HCT116 (cell line): ENCODE measurements at regions not wholly inside any gene's neighbourhood (a gene's known extent, or its start where the extent isn't known, plus 50 kb on each side); places are given as distances from the start of the nearest gene placed in this dataset.

Experiments used
- ATAC-seq: fragments of 200-7000 bp; cut with Tn5 transposase; 2 replicates; pipeline ENCODE4 v1.9.1; 2020; ENCODE audit warnings: mild to moderate bottlenecking, moderate library complexity
- BruUV-seq: library from RNA; stranded (reverse); fragments of 400-500 nt; replicated peaks from 2 replicates; lab custom pipeline; 2021; lab: Mats Ljungman, UMichigan
- CTCF ChIA-PET: fragments of 300-600 bp; sonication (Branson Sonifier 250); formaldehyde crosslinking; loops from one replicate; lab custom pipeline; 2021; ENCODE audit warnings: antibody characterized with exemption; lab: Charles Lee
- POLR2A ChIA-PET: fragments of 300-600, 350-600 bp; sonication (Branson Sonifier 250); formaldehyde crosslinking; loops from one replicate; lab custom pipeline; 2021; ENCODE audit warnings: antibody characterized with exemption; lab: Charles Lee
- RAD21 ChIA-PET, 2 experiments: fragments of 300-600 bp; sonication (Branson Sonifier 250); formaldehyde crosslinking; loops; one replicate each; lab custom pipeline; 2023; ENCODE audit warnings: low total read pairs in 2 of 2; ENCODE audit not compliant: uncharacterized antibody in 2 of 2, unreplicated experiment in 2 of 2, low non-redundant PET in 1 of 2; lab: Charles Lee
- DNase-seq: peaks from one replicate; pipeline ENCODE4 v3.0.0-alpha.2; 2010; ENCODE audit warnings: low read depth, low spot score
- H2AFZ ChIP-seq: fragments of 200-600 bp; shearing (Covaris generic), sonication (generic); 2 replicates; pipeline ENCODE4 v1.6.1; 2017; ENCODE audit warnings: low read depth, mixed run types, mixed read lengths, antibody characterized with exemption, low read length; ENCODE audit not compliant: poor library complexity, severe bottlenecking
- H3K27ac ChIP-seq: 2 replicates; pipeline ENCODE4 v1.5.1; 2012; ENCODE audit warnings: low read depth, low read length
- H3K27me3 ChIP-seq: fragments of 200-600 bp; sonication (generic); 2 replicates; pipeline ENCODE4 v1.6.1; 2016; ENCODE audit warnings: mixed run types, low read length, mixed read lengths; ENCODE audit not compliant: insufficient read depth
- H3K36me3 ChIP-seq, 2 experiments: fragments of 200-500 bp in 1 of 2; fragments of 200-600 bp in 1 of 2; sonication (Bioruptor generic) in 1 of 2; sonication (generic) in 1 of 2; 2 replicates each; pipeline versions ENCODE4 v1.5.1 to v1.6.1; 2014 to 2016; ENCODE audit warnings: low read length in 2 of 2, inconsistent platforms in 1 of 2, mixed read lengths in 1 of 2, mixed run types in 1 of 2; ENCODE audit not compliant: insufficient read depth in 2 of 2, control insufficient read depth in 1 of 2
- H3K4me1 ChIP-seq, 2 experiments: fragments of 200-600 bp in 1 of 2; sonication (generic) in 1 of 2; 2 replicates each; pipeline versions ENCODE4 v1.5.1 to v1.6.1; 2012 to 2017; ENCODE audit warnings: low read length in 2 of 2, inconsistent platforms in 1 of 2, mild to moderate bottlenecking in 1 of 2, mixed read lengths in 1 of 2, mixed run types in 1 of 2, moderate library complexity in 1 of 2; ENCODE audit not compliant: insufficient read depth in 2 of 2, control insufficient read depth in 1 of 2
- H3K4me2 ChIP-seq: fragments of 200-600 bp; sonication (generic); 2 replicates; pipeline ENCODE4 v1.6.1; 2017; ENCODE audit warnings: mixed run types, low read length, mixed read lengths
- H3K4me3 ChIP-seq, 2 experiments: fragments of 200-600 bp in 1 of 2; sonication (generic) in 1 of 2; replicated peaks in 1 of 2; 2 replicates each; pipeline ENCODE4 v1.5.1; 2011 to 2016; ENCODE audit warnings: low read length in 2 of 2, control low read depth in 1 of 2, low read depth in 1 of 2, mild to moderate bottlenecking in 1 of 2, mixed read lengths in 1 of 2, mixed run types in 1 of 2
- H3K79me2 ChIP-seq: fragments of 200-600 bp; sonication (generic); 2 replicates; pipeline ENCODE4 v1.6.1; 2017; ENCODE audit warnings: mild to moderate bottlenecking, mixed run types, low read length, moderate library complexity, mixed read lengths; ENCODE audit not compliant: insufficient read depth
- H3K9ac ChIP-seq: fragments of 200-600 bp; sonication (generic); 2 replicates; pipeline ENCODE4 v1.6.1; 2016; ENCODE audit warnings: low read length, mixed read lengths
- H3K9me2 ChIP-seq: fragments of 200-600 bp; sonication (generic), shearing (Covaris generic); 2 replicates; pipeline ENCODE4 v1.6.1; 2017; ENCODE audit warnings: mixed run types, mild to moderate bottlenecking, moderate library complexity; ENCODE audit not compliant: insufficient read depth
- H3K9me3 ChIP-seq, 2 experiments: fragments of 200-500 bp in 1 of 2; fragments of 200-600 bp in 1 of 2; sonication (Bioruptor generic) in 1 of 2; sonication (generic) in 1 of 2; 2 replicates each; pipeline ENCODE4 v1.6.1; 2014 to 2017; ENCODE audit warnings: low read length in 2 of 2, mixed read lengths in 2 of 2, inconsistent platforms in 1 of 2, low read depth in 1 of 2, mild to moderate bottlenecking in 1 of 2, mixed run types in 1 of 2, moderate library complexity in 1 of 2; ENCODE audit not compliant: control insufficient read depth in 1 of 2, insufficient read depth in 1 of 2
- H4K20me1 ChIP-seq: fragments of 200-600 bp; sonication (generic), shearing (Covaris generic); 2 replicates; pipeline ENCODE4 v1.6.1; 2017; ENCODE audit warnings: mixed run types, mild to moderate bottlenecking, moderate library complexity; ENCODE audit not compliant: insufficient read depth
- RAD21 ChIP-seq: IDR thresholded peaks from 2 replicates; pipeline ENCODE4 v1.6.1; 2012; ENCODE audit warnings: low read depth, mild to moderate bottlenecking
- TCF7L2 ChIP-seq: IDR thresholded peaks from 2 replicates; pipeline ENCODE4 v1.7.0; 2011; ENCODE audit warnings: borderline replicate concordance, inconsistent platforms; ENCODE audit not compliant: insufficient read depth, insufficient read length; ENCODE audit errors: extremely low read depth
- intact Hi-C: fragments of 100-400 bp; cut with micrococcal nuclease; formaldehyde crosslinking; loops from 2 replicates; pipeline ENCODE4 v1.10.0; 2022
- TF ChIP-seq, protein P1 (sequence below), 3 experiments: fragments of 200-600 bp in 1 of 3; sonication (generic) in 1 of 3; IDR thresholded peaks in 2 of 3; conservative IDR thresholded peaks in 1 of 3; 2 replicates each; pipeline ENCODE4 v1.5.1; 2012 to 2017; ENCODE audit warnings: low read depth in 2 of 3, low read length in 2 of 3, antibody characterized with exemption in 1 of 3, borderline replicate concordance in 1 of 3, control low read depth in 1 of 3, mild to moderate bottlenecking in 1 of 3, mixed read lengths in 1 of 3, mixed run types in 1 of 3, moderate library complexity in 1 of 3; ENCODE audit not compliant: insufficient read depth in 1 of 3
- TF ChIP-seq, protein P2 (sequence below): IDR thresholded peaks from 2 replicates; pipeline ENCODE4 v1.6.1; 2012

DNA sequence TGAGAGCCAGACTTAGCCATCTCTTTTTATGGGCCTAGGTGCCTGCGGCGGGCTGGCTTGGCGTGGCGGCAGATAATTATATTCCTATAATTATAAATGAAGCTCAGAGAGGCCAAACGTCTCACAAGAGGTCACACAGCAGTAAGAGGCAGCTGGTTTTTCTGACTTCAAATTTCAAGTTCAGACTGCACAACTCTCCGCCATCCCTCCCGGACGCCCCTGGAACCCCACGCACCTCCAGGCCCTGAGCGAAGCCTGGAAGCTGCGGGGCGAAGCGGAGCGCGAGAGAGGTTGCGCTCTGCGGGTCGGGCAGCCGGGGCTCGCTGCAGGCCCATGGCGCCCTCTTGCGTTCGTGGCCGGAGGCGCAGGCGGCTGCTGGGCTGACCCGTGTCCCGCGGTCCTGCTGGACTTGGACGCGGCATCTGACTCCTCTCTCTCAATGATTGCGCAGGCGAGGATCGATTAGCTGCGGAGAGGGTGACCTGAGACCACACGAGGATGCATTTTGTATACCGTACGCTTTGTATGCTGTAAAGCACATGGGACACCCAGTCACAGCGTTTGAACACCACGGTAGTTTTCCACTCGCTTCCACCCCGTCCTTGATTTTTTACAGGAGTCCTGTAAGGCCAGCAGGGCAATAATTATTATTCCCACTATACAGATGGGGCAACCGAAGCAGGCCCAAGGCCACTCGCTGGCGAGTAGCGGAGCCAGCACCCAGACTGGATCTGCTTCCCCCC, 272.7 kb downstream of the FOXD2 start:
- intact Hi-C loops: loop anchor here (1.0 to 5.0 kb wide), 4 partner anchors 183 to 533 kb away; no protein-coding TSS in a partner anchor
- ATAC-seq (peak; percentile 88), DNase-seq (peak; percentile 28)
- ChIA-PET POLR2A (interaction anchor here (1.3 kb wide), 1 partner anchor 273 kb away, joined by 5 read pairs; the partner anchor contains the start of gene FOXD2), RAD21 (interaction anchor here (0.6 to 1.2 kb wide), 3 partner anchors 273 to 531 kb away, joined by 3 to 4 read pairs (median 3); partner anchors contain the start of gene FOXD2 (in 1 of the 2)), CTCF (interaction anchor here (0.5 to 5.3 kb wide), 10 partner anchors 12 to 531 kb away, joined by 3 to 75 read pairs (median 5); partner anchors contain the start of gene FOXD2)
- Histone ChIP-seq H3K36me3 (no peaks in the 10 kb centered on the region), H3K4me2 (peak overlapping the region; percentile 82), H3K79me2 (no peaks in the 10 kb centered on the region), H3K27ac (no peak overlapping the region), H3K9me3 (no peaks in the 10 kb centered on the region), H3K27me3 (peaks cover 28% of the 10 kb centered on the region), H3K4me3 (peak overlapping the region; percentile 16 to 57; a peak in 3 of 4 replicates), H4K20me1 (no peaks in the 10 kb centered on the region), H3K9ac (no peak overlapping the region), H3K9me2 (no peaks in the 10 kb centered on the region), H3K4me1 (peaks cover 0 to 18% of the 10 kb centered on the region in 2 experiments; a peak in 1 of 4 replicates), H2AFZ (peak overlapping the region; percentile 36)
- BruUV-seq: no TSS peak
- TF ChIP-seq, protein P1, sequence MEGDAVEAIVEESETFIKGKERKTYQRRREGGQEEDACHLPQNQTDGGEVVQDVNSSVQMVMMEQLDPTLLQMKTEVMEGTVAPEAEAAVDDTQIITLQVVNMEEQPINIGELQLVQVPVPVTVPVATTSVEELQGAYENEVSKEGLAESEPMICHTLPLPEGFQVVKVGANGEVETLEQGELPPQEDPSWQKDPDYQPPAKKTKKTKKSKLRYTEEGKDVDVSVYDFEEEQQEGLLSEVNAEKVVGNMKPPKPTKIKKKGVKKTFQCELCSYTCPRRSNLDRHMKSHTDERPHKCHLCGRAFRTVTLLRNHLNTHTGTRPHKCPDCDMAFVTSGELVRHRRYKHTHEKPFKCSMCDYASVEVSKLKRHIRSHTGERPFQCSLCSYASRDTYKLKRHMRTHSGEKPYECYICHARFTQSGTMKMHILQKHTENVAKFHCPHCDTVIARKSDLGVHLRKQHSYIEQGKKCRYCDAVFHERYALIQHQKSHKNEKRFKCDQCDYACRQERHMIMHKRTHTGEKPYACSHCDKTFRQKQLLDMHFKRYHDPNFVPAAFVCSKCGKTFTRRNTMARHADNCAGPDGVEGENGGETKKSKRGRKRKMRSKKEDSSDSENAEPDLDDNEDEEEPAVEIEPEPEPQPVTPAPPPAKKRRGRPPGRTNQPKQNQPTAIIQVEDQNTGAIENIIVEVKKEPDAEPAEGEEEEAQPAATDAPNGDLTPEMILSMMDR (IDR thresholded peaks at IDR 0.05 in 2 of 3, conservative IDR thresholded peaks at IDR 0.05 in 1 of 3; ENCODE audit: borderline replicate concordance in 1 of 3, insufficient read depth in 1 of 3, low read depth in 2 of 3, low read length in 2 of 3): peak; percentile 91 to 98 (median 92)
- TF ChIP-seq TCF7L2 (peak; percentile 14), RAD21 (peak; percentile 96)
- TF ChIP-seq, protein P2, sequence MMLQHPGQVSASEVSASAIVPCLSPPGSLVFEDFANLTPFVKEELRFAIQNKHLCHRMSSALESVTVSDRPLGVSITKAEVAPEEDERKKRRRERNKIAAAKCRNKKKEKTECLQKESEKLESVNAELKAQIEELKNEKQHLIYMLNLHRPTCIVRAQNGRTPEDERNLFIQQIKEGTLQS: no peak
